ENCODE measurements at regions not wholly inside any gene's neighbourhood (a gene's known extent, or its start where the extent isn't known, plus 50 kb on each side); places are given as distances from the start of the nearest gene placed in this dataset.

- no peak overlapping the region for H3K4me3 ChIP-seq (ENCODE audit: control insufficient read depth, low read depth, low read length)
- DNase-seq (ENCODE audit: low read depth): no peak
- TF ChIP-seq CTCF (conservative IDR thresholded peaks at IDR 0.05; ENCODE audit: control insufficient read depth, insufficient read depth, low read depth, low read length): peak; percentile 3
Measured at GRCh38 chr4:125039550-125039949, 275.2 kb upstream of the FAT4 start.

- no peak overlapping the region for H3K4me3 ChIP-seq (ENCODE audit: control insufficient read depth, low read depth, low read length)
- TF ChIP-seq CTCF (conservative IDR thresholded peaks at IDR 0.05; ENCODE audit: control insufficient read depth, insufficient read depth, low read depth, low read length): no peak
- DNase-seq (ENCODE audit: low read depth): no peak
Measured at GRCh38 chr4:125022855-125023501, 291.8 kb upstream of the FAT4 start.

GRCh38 chr4:125021189-125021588 is 293.6 kb upstream of the FAT4 start:
- TF ChIP-seq CTCF (conservative IDR thresholded peaks at IDR 0.05; ENCODE audit: control insufficient read depth, insufficient read depth, low read depth, low read length): no peak
- no peak overlapping the region for H3K4me3 ChIP-seq (ENCODE audit: control insufficient read depth, low read depth, low read length)
- no peak for DNase-seq (ENCODE audit: low read depth)

GRCh38 chr4:125020089-125021034 is 294.4 kb upstream of the FAT4 start:
- no peak for DNase-seq (ENCODE audit: low read depth)
- no peak overlapping the region for H3K4me3 ChIP-seq (ENCODE audit: control insufficient read depth, low read depth, low read length)
- TF ChIP-seq CTCF (conservative IDR thresholded peaks at IDR 0.05; ENCODE audit: control insufficient read depth, insufficient read depth, low read depth, low read length): no peak

- TF ChIP-seq CTCF (conservative IDR thresholded peaks at IDR 0.05; ENCODE audit: control insufficient read depth, insufficient read depth, low read depth, low read length): no peak
- no peak overlapping the region for H3K4me3 ChIP-seq (ENCODE audit: control insufficient read depth, low read depth, low read length)
- DNase-seq (ENCODE audit: low read depth): no peak
Measured at GRCh38 chr4:125016892-125017299, 297.9 kb upstream of the FAT4 start.

GRCh38 chr4:125013891-125014290 is 300.9 kb upstream of the FAT4 start:
- no peak overlapping the region for H3K4me3 ChIP-seq (ENCODE audit: control insufficient read depth, low read depth, low read length)
- TF ChIP-seq CTCF (conservative IDR thresholded peaks at IDR 0.05; ENCODE audit: control insufficient read depth, insufficient read depth, low read depth, low read length): no peak
- peak; percentile 6 for DNase-seq (ENCODE audit: low read depth)
